H9 (cell line): ENCODE measurements at regions not wholly inside any gene's neighbourhood (a gene's known extent, or its start where the extent isn't known, plus 50 kb on each side); places are given as distances from the start of the nearest gene placed in this dataset.

Experiments used
- DNase-seq: peaks from one replicate; pipeline ENCODE4 v3.0.0-alpha.2; 2017
- H2AFZ ChIP-seq: one replicate; pipeline ENCODE4 v1.6.1; 2013; ENCODE audit warnings: mild to moderate bottlenecking, low read length, control low read depth, moderate library complexity
- H2AK5ac ChIP-seq: 2 replicates; pipeline ENCODE4 v1.6.1; 2013; ENCODE audit warnings: low read length, control low read depth, mixed read lengths; ENCODE audit not compliant: insufficient read length
- H2BK120ac ChIP-seq: one replicate; pipeline ENCODE4 v1.6.1; 2013; ENCODE audit warnings: low read depth, mild to moderate bottlenecking, low read length, control low read depth, inconsistent platforms; ENCODE audit not compliant: poor library complexity, severe bottlenecking
- H2BK12ac ChIP-seq: 2 replicates; pipeline ENCODE4 v1.6.1; 2013; ENCODE audit warnings: low read length, control low read depth, mixed read lengths, low read depth; ENCODE audit not compliant: insufficient read length
- H2BK15ac ChIP-seq: 2 replicates; pipeline ENCODE4 v1.6.1; 2013; ENCODE audit warnings: low read depth, low read length, control low read depth
- H2BK20ac ChIP-seq: one replicate; pipeline ENCODE4 v1.6.1; 2013; ENCODE audit warnings: low read depth, mild to moderate bottlenecking, low read length, control low read depth, inconsistent platforms; ENCODE audit not compliant: poor library complexity, severe bottlenecking
- H2BK5ac ChIP-seq: 2 replicates; pipeline ENCODE4 v1.6.1; 2013; ENCODE audit warnings: low read length, control low read depth, mixed read lengths; ENCODE audit not compliant: insufficient read length
- H3K14ac ChIP-seq: 2 replicates; pipeline ENCODE4 v1.6.1; 2013; ENCODE audit warnings: low read length, control low read depth; ENCODE audit not compliant: insufficient read depth
- H3K18ac ChIP-seq: 2 replicates; pipeline ENCODE4 v1.6.1; 2013; ENCODE audit warnings: low read depth, mild to moderate bottlenecking, mixed read lengths, low read length, control low read depth; ENCODE audit not compliant: insufficient read length
- H3K23ac ChIP-seq: 2 replicates; pipeline ENCODE4 v1.6.1; 2013; ENCODE audit warnings: low read length, control low read depth, mixed read lengths, low read depth; ENCODE audit not compliant: insufficient read length
- H3K23me2 ChIP-seq: 2 replicates; pipeline ENCODE4 v1.6.1; 2013; ENCODE audit warnings: low read depth, mild to moderate bottlenecking, mixed read lengths, low read length, control low read depth; ENCODE audit not compliant: insufficient read length, poor library complexity, severe bottlenecking
- H3K27ac ChIP-seq: 2 replicates; pipeline ENCODE4 v1.5.1; 2013; ENCODE audit warnings: low read length, control low read depth, mixed read lengths, low read depth; ENCODE audit not compliant: insufficient read length
- H3K27me3 ChIP-seq: 2 replicates; pipeline ENCODE4 v1.6.1; 2013; ENCODE audit warnings: low read length, control low read depth, inconsistent platforms; ENCODE audit not compliant: insufficient read depth
- H3K4ac ChIP-seq: 2 replicates; pipeline ENCODE4 v1.6.1; 2013; ENCODE audit warnings: low read depth, mild to moderate bottlenecking, control low read depth, inconsistent platforms, low read length, moderate library complexity
- H3K4me1 ChIP-seq: 2 replicates; pipeline ENCODE4 v1.6.1; 2013; ENCODE audit warnings: low read length, control low read depth, inconsistent platforms; ENCODE audit not compliant: insufficient read depth
- H3K4me2 ChIP-seq: 2 replicates; pipeline ENCODE4 v1.6.1; 2013; ENCODE audit warnings: low read length, control low read depth, mixed read lengths; ENCODE audit not compliant: insufficient read length, insufficient read depth
- H3K56ac ChIP-seq: 2 replicates; pipeline ENCODE4 v1.6.1; 2013; ENCODE audit warnings: low read depth, mild to moderate bottlenecking, mixed read lengths, low read length, control low read depth; ENCODE audit not compliant: insufficient read length
- H3K79me1 ChIP-seq: 2 replicates; pipeline ENCODE4 v1.6.1; 2013; ENCODE audit warnings: low read depth, mild to moderate bottlenecking, moderate library complexity, low read length, control low read depth, inconsistent platforms; ENCODE audit not compliant: insufficient read depth, poor library complexity, severe bottlenecking
- H3K79me2 ChIP-seq: 2 replicates; pipeline ENCODE4 v1.6.1; 2013; ENCODE audit warnings: low read length, control low read depth, inconsistent platforms; ENCODE audit not compliant: insufficient read depth
- H3K9ac ChIP-seq: 2 replicates; pipeline ENCODE4 v1.6.1; 2013; ENCODE audit warnings: low read length, control low read depth, mixed read lengths; ENCODE audit not compliant: insufficient read length; ENCODE audit errors: extremely low read depth
- H3K9me3 ChIP-seq: one replicate; pipeline ENCODE4 v1.6.1; 2013; ENCODE audit warnings: low read depth, low read length, inconsistent platforms; ENCODE audit not compliant: control insufficient read depth
- H3T11ph ChIP-seq: one replicate; pipeline ENCODE4 v1.6.1; 2013; ENCODE audit warnings: mild to moderate bottlenecking, low read length, control low read depth, inconsistent platforms
- H4K20me1 ChIP-seq: one replicate; pipeline ENCODE4 v1.6.1; 2013; ENCODE audit not compliant: control insufficient read depth, insufficient read length, insufficient read depth
- H4K5ac ChIP-seq: 2 replicates; pipeline ENCODE4 v1.6.1; 2013; ENCODE audit warnings: low read depth, mild to moderate bottlenecking, mixed read lengths, low read length, control low read depth; ENCODE audit not compliant: insufficient read length
- H4K8ac ChIP-seq: replicated peaks from 2 replicates; pipeline ENCODE4 v1.6.1; 2013; ENCODE audit warnings: low read length, control low read depth, mixed read lengths, low read depth; ENCODE audit not compliant: insufficient read length
- H4K91ac ChIP-seq: 2 replicates; pipeline ENCODE4 v1.6.1; 2013; ENCODE audit warnings: low read depth, mild to moderate bottlenecking, moderate library complexity, mixed read lengths, low read length, control low read depth; ENCODE audit not compliant: insufficient read length
- H3K27ac Mint-ChIP-seq, 3 experiments: 2 replicates in 2 of 3; 3 replicates in 1 of 3; pipeline ENCODE4 v1.8.0; 2020 to 2021; ENCODE audit warnings: mixed read lengths in 3 of 3, mild to moderate bottlenecking in 1 of 3, moderate library complexity in 1 of 3
- H3K27me3 Mint-ChIP-seq: 2 replicates; pipeline ENCODE4 v1.8.0; 2021; ENCODE audit warnings: low read depth, mild to moderate bottlenecking, moderate library complexity, mixed read lengths
- H3K36me3 Mint-ChIP-seq, 3 experiments: 2 replicates in 2 of 3; 3 replicates in 1 of 3; pipeline ENCODE4 v1.8.0; 2020 to 2021; ENCODE audit warnings: low read depth in 3 of 3, mixed read lengths in 3 of 3; ENCODE audit not compliant: insufficient read depth in 1 of 3
- H3K4me1 Mint-ChIP-seq, 2 experiments: 2 replicates each; pipeline ENCODE4 v1.8.0; 2020; ENCODE audit warnings: mixed read lengths in 2 of 2
- H3K4me3 Mint-ChIP-seq, 2 experiments: 2 replicates in 1 of 2; 3 replicates in 1 of 2; pipeline ENCODE4 v1.8.0; 2020 to 2021; ENCODE audit warnings: mild to moderate bottlenecking in 2 of 2, mixed read lengths in 2 of 2, moderate library complexity in 1 of 2
- H3K9me3 Mint-ChIP-seq, 2 experiments: 2 replicates in 1 of 2; 3 replicates in 1 of 2; pipeline ENCODE4 v1.8.0; 2020; ENCODE audit warnings: mild to moderate bottlenecking in 2 of 2, mixed read lengths in 2 of 2, moderate library complexity in 1 of 2
- CTCF ChIP-seq: fragments of 200-600 bp; sonication (generic); conservative IDR thresholded peaks from 3 replicates; pipeline ENCODE4 v1.8.0; 2021; ENCODE audit warnings: antibody characterized with exemption, mild to moderate bottlenecking
- WGBS: extraction: QIAGEN DNeasy Blood & Tissue Kit; methylation state at CpG from one replicate; pipeline ENCODE4 v1.1.7; 2013; ENCODE audit warnings: missing lambda C conversion rate, low lambda C conversion rate, mixed read lengths; ENCODE audit not compliant: insufficient read length; ENCODE audit errors: extremely low coverage; 5-methylcytosine and 5-hydroxymethylcytosine counted together

DNA sequence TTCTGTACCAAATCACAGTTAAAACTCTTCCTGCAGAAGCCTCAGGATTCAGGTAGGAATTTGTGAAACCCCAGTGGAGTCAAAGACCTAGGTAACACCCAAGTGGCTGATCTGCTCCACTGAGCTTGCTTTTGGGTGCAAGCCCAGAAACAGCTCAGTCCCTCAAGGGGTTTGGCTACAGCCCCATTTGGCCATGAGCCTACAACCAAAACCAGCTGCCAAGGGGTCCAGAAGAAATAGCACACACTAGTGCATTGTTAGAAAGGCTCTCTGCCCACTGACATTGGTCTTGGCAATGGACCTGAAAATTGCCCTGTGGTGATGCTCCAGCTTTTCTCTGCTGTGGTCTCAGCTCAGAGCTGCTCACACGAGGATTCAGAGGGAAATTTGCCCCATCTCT, 577.4 kb upstream of the INTU start:
- H2BK5ac ChIP-seq = no peak overlapping the region
- no peak overlapping the region for H2AK5ac ChIP-seq
- no peak for TF ChIP-seq CTCF
- no CpG with 5 or more reads among the region's 1 CpG for WGBS
- DNase-seq = no peak
- no peaks in the 10 kb centered on the region for H3K27me3 ChIP-seq
- no peak overlapping the region for H2BK20ac ChIP-seq
- no peaks in the 10 kb centered on the region for H3K27me3 Mint-ChIP-seq
- no peak overlapping the region for H3K4ac ChIP-seq
- no peak overlapping the region for H3K14ac ChIP-seq
- H2BK15ac ChIP-seq = no peak overlapping the region
- H2BK120ac ChIP-seq = no peak overlapping the region
- H3K9me3 Mint-ChIP-seq = no peaks in the 10 kb centered on the region; a peak in 1 of 5 replicates
- H4K5ac ChIP-seq = no peak overlapping the region
- no peak overlapping the region for H3T11ph ChIP-seq
- no peak overlapping the region for H2BK12ac ChIP-seq
- no peak overlapping the region for H3K4me2 ChIP-seq
- H4K91ac ChIP-seq = no peak overlapping the region
- H3K27ac Mint-ChIP-seq = no peak overlapping the region
- H3K23me2 ChIP-seq = no peaks in the 10 kb centered on the region
- H3K4me3 Mint-ChIP-seq = no peak overlapping the region
- H3K27ac ChIP-seq = no peak overlapping the region
- no peaks in the 10 kb centered on the region for H3K4me1 ChIP-seq
- no peaks in the 10 kb centered on the region for H3K79me1 ChIP-seq
- no peak overlapping the region for H4K8ac ChIP-seq
- H3K9me3 ChIP-seq = no peaks in the 10 kb centered on the region
- H3K36me3 Mint-ChIP-seq = peaks cover 0 to 12% (median 3%) of the 10 kb centered on the region in 3 experiments; a peak in 4 of 7 replicates
- no peak overlapping the region for H3K18ac ChIP-seq
- no peaks in the 10 kb centered on the region for H4K20me1 ChIP-seq
- no peaks in the 10 kb centered on the region for H3K79me2 ChIP-seq
- H3K9ac ChIP-seq = no peak overlapping the region
- H2AFZ ChIP-seq = no peak overlapping the region
- H3K4me1 Mint-ChIP-seq = peaks cover 4 to 15% of the 10 kb centered on the region in 2 experiments; a peak in 3 of 4 replicates
- H3K23ac ChIP-seq = no peak overlapping the region
- H3K56ac ChIP-seq = no peak overlapping the region
